LoVo (cell line): ENCODE measurements at regions not wholly inside any gene's neighbourhood (a gene's known extent, or its start where the extent isn't known, plus 50 kb on each side); places are given as distances from the start of the nearest gene placed in this dataset.

Source experiments
- DNase-seq: peaks from one replicate; pipeline ENCODE4 v3.0.0-alpha.2; 2016; ENCODE audit warnings: low spot score

- DNase-seq, result no peak
Observed at GRCh38 chr1:221430152-221430960, 311.5 kb downstream of the DUSP10 start.

GRCh38 chr1:221431068-221431651, 310.7 kb downstream of the DUSP10 start:
- DNase-seq, result no peak

DNA sequence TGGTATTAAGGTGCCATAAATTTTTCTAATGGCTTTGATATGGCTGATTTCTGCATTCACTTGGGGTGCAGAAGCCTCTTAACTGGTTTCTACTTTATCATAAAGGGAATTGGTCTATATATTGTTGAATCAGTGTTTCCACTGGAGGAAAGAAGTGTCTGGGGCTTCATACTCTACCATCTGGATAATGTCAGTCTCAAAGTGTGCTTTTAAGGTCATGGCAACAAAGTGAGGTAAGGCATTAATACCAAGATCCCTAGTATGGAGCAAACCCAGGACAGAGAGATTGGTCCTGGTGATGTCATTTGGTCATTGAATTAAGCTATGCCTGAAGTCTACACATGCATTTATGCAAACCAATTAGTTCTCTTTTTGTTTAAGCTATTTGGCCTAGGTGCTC, 309.9 kb downstream of the DUSP10 start:
- DNase-seq, result no peak

GRCh38 chr1:221435504-221435904, 306.4 kb downstream of the DUSP10 start:
- peak; percentile 61 for DNase-seq

DNA sequence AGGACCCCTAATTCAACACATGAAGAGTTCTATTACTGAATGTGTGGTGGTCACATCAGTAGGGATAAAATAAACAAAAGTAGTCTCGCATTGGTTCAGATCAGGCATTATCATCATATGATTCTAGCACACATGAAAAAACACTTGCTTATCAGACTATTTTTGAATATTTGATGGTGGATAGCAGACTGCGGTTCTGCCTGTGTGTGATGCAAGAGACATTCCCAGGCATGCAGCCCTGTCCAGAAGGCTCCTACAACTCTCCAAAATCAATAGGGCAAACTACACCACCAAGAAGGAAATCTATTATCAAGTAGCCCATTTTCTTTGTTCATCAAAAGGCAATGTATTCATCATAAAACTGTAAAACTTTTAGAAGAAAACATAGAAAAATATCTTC, 304.7 kb downstream of the DUSP10 start:
- no peak for DNase-seq

DNA sequence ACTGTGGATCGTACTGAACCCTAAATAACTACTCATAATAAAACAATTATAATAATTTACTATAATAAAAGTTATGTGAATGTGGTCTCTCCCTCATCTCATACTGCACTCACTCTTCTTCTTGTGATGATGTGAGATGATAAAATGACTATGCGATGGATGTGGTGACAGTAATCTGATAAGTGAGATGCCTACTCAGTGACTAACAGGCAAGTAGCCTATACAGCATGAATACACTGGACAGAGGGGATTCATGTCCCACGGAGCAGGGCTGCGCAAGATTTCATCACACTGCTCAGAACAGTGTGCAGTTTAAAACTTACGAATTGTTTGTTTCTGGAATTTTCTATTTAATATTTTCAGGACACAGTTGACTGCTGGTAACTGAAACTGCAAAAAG, 304.0 kb downstream of the DUSP10 start:
- DNase-seq, result no peak

- peak; percentile 56 for DNase-seq
Observed at GRCh38 chr1:221439008-221439746, 302.7 kb downstream of the DUSP10 start.

DNA sequence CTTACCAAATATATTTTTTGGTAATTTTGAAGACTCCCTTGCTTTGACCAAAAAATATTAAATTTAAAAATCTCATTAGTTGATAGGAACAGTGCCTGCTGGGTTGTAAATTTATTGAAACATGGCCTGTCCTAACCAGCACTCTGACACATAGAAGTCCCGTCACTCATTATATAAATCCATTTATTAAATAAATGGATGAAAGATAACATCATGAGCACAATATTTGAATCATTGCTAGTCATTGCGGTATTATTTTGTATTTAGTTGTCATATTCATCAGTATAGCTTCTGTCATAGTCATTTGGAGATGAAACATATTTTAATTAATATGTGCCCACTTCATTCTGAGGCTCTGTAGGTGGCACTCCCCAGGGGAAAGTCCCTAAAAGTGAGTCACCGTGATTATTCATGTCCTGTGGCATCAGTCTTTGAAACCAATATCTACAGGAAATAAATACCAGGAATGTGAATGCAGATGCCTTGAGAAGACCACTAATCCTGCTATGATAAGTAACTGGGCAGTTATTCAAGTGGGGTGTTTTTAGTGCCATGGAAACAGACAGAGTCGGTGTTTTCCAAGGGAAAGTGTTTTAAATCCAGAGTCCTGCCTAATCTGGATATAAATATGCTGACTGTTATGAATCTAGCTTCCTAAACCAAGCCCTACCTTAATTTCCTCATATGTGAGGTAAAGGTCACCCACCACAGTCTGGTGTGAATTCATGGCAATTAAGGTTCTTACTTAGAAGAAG, 302.0 kb downstream of the DUSP10 start:
- peak; percentile 77 for DNase-seq

- DNase-seq, result no peak
Observed at GRCh38 chr1:221440658-221441057, 301.2 kb downstream of the DUSP10 start.

- no peak for DNase-seq
Observed at GRCh38 chr1:221442056-221442455, 299.8 kb downstream of the DUSP10 start.

- no peak for DNase-seq
Observed at GRCh38 chr1:221444346-221444745, 297.5 kb downstream of the DUSP10 start.

- no peak for DNase-seq
Observed at GRCh38 chr1:221448585-221449175, 293.2 kb downstream of the DUSP10 start.

DNA sequence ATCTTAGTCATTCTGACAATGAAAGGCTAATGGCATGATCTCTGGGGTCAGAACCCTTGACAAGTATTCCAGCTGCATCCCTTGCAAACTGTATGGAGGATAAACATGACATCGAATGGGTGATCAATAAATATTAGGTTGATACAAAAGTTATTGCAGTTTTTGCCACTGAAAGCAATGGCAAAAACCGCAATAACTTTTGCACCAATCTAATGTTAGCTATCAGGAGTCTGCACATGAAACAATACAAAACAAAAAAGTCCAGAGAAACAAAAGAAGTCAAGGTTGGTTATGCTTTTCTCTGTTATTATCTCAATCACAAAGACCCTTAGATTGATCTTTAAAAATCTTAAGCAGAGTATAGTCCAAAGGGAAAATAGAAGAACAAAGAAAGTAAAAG, 292.7 kb downstream of the DUSP10 start:
- DNase-seq, result no peak

GRCh38 chr1:221449801-221450470, 292.0 kb downstream of the DUSP10 start:
- no peak for DNase-seq

GRCh38 chr1:221451741-221452140, 290.1 kb downstream of the DUSP10 start:
- no peak for DNase-seq

GRCh38 chr1:221454096-221454495, 287.8 kb downstream of the DUSP10 start:
- DNase-seq, result no peak

- no peak for DNase-seq
Observed at GRCh38 chr1:221456918-221457317, 285.0 kb downstream of the DUSP10 start.

DNA sequence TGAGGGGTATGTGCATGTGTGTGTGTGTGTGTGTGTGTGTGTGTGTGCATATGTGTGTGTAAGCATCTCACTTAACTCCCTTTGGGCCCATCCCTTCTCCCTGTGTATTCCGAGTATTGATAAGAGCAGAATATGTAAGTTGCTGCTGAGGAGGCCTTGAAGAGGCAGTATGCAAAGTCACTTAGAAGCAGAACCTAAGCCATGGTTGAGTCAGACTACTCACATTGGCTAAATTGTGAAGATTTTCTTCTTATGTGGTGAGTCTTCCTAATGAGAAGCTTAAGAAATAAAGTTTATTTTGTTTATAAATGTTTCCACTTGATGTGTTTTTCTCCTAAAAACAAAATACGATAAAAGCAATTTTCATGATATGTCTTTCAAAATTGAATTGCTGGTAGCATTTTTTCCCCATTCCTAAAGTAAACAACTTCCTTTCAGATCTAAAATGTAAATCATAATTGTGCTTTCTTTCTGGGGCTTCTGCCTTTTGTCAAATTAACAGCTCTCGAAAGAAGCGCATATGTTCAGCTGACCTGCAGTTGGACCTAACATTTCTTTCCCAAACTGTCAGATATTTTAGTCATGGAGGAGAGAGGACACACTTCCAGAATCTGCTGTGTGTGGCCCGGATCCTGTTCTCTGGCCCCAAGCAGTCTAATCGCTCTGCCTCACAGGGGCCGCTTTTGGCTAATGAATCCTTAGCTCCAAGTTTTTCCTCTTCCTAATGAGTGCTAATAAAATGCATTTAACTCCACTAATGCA, 284.0 kb downstream of the DUSP10 start:
- no peak for DNase-seq

- DNase-seq, result no peak
Observed at GRCh38 chr1:221458447-221459156, 283.3 kb downstream of the DUSP10 start.

- no peak for DNase-seq
Observed at GRCh38 chr1:221459558-221459957, 282.3 kb downstream of the DUSP10 start.
